ENCODE measurements at regions not wholly inside any gene's neighbourhood (a gene's known extent, or its start where the extent isn't known, plus 50 kb on each side); places are given as distances from the start of the nearest gene placed in this dataset.

DNA sequence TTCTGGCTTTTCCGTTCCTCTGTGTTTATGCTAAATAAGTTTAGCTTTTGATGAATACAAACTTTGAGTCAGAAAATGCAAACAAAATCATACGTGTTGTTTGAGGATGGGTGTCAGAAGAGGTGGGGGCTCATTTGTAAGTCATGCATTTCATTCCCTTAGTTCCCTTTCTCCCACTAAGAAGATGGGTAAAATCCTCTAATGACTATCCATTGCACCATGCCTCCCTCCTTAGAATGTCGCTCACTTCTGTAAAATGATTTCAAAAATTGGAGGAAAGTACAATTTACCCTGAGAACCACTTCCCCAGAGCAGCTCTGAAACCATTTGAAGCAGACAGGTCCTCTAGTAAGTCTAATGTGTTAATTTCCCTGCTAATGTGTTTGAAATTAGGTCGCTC lies 629.6 kb upstream of the VRK2 start:
- TF ChIP-seq, protein P1, sequence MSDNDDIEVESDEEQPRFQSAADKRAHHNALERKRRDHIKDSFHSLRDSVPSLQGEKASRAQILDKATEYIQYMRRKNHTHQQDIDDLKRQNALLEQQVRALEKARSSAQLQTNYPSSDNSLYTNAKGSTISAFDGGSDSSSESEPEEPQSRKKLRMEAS (IDR thresholded peaks at IDR 0.05): no peak
- TF ChIP-seq CHD1 (IDR thresholded peaks at IDR 0.05; ENCODE audit: low read depth, low read length): no peak
- TF ChIP-seq, protein P2, sequence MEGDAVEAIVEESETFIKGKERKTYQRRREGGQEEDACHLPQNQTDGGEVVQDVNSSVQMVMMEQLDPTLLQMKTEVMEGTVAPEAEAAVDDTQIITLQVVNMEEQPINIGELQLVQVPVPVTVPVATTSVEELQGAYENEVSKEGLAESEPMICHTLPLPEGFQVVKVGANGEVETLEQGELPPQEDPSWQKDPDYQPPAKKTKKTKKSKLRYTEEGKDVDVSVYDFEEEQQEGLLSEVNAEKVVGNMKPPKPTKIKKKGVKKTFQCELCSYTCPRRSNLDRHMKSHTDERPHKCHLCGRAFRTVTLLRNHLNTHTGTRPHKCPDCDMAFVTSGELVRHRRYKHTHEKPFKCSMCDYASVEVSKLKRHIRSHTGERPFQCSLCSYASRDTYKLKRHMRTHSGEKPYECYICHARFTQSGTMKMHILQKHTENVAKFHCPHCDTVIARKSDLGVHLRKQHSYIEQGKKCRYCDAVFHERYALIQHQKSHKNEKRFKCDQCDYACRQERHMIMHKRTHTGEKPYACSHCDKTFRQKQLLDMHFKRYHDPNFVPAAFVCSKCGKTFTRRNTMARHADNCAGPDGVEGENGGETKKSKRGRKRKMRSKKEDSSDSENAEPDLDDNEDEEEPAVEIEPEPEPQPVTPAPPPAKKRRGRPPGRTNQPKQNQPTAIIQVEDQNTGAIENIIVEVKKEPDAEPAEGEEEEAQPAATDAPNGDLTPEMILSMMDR (IDR thresholded peaks at IDR 0.05; ENCODE audit: control extremely low read depth in 1 of 3, insufficient read depth in 1 of 3, low read depth in 1 of 3, low read length in 3 of 3): no peak
- DNase-seq (ENCODE audit: low read depth in 1 of 2, low spot score in 2 of 2): no peak
- H4K20me1 ChIP-seq (replicated peaks in 1 of 2; ENCODE audit: control insufficient read depth in 1 of 2, insufficient read depth in 2 of 2, low read length in 2 of 2): no peaks in the 10 kb centered on the region
- no peaks in the 10 kb centered on the region for H3K27me3 ChIP-seq (replicated peaks in 1 of 4; ENCODE audit: control insufficient read depth in 3 of 4, extremely low read depth in 1 of 4, insufficient read depth in 3 of 4, low read length in 3 of 4)
- no peak overlapping the region for H3K4me2 ChIP-seq (ENCODE audit: insufficient read depth in 1 of 2, low read depth in 2 of 2, low read length in 2 of 2)
- no peaks in the 10 kb centered on the region for H3K23me2 ChIP-seq (ENCODE audit: low read depth, low read length)
- H3K36me3 ChIP-seq (ENCODE audit: control insufficient read depth in 2 of 4, insufficient read depth in 4 of 4, low read length in 3 of 4): no peaks in the 10 kb centered on the region
- no peak overlapping the region for H2BK120ac ChIP-seq (replicated peaks; ENCODE audit: low read depth, low read length)
- H4K5ac ChIP-seq (ENCODE audit: insufficient read length, low read depth, low read length): no peak overlapping the region
- H3K9ac ChIP-seq (replicated peaks in 1 of 4; ENCODE audit: extremely low read depth in 1 of 4, low read depth in 3 of 4, low read length in 3 of 4): no peak overlapping the region
- FAIRE-seq: no peak
- H2AFZ ChIP-seq (ENCODE audit: low read length): no peak overlapping the region
- H3K79me2 ChIP-seq (ENCODE audit: control insufficient read depth in 1 of 2, insufficient read depth in 2 of 2, low read length in 2 of 2): no peaks in the 10 kb centered on the region
- no peak overlapping the region for H2BK12ac ChIP-seq (ENCODE audit: low read depth, low read length)
- no peak overlapping the region for H4K8ac ChIP-seq (ENCODE audit: extremely low read depth, insufficient read depth, low read length)
- 87% methylated on average over 4 of the region's 4 CpGs; no CpG with 5 or more reads in 1 of the 2 experiments for WGBS, 2 experiments (ENCODE audit: extremely low coverage in 1 of 2, insufficient coverage in 1 of 2, insufficient read length in 1 of 2, insufficient replicate concordance in 2 of 2, low coverage in 1 of 2, low lambda C conversion rate in 2 of 2, missing lambda C conversion rate in 1 of 2)
- H3K23ac ChIP-seq (ENCODE audit: insufficient read length): no peak overlapping the region
- H3K27ac ChIP-seq (ENCODE audit: low read depth, low read length): no peak overlapping the region
- no peak overlapping the region for H3K14ac ChIP-seq (ENCODE audit: insufficient read length)
- H3K4me3 ChIP-seq (ENCODE audit: extremely low read depth in 1 of 4, insufficient read depth in 2 of 4, low read depth in 3 of 4, low read length in 4 of 4): no peak overlapping the region
- no peak overlapping the region for H2AK5ac ChIP-seq (ENCODE audit: low read depth, low read length)
- no peak overlapping the region for H3K18ac ChIP-seq (ENCODE audit: extremely low read depth, low read length)
- no peak overlapping the region for H3K56ac ChIP-seq (replicated peaks; ENCODE audit: insufficient read length, low read depth, low read length)
- no peaks in the 10 kb centered on the region for H3K79me1 ChIP-seq (ENCODE audit: low read depth, low read length)
- H3K4ac ChIP-seq (replicated peaks; ENCODE audit: insufficient read length, low read depth, low read length): no peak overlapping the region
- CTCF ChIA-PET (ENCODE audit: partially characterized antibody): interaction anchor here (1.2 kb wide), 1 partner anchor 15 kb away, joined by 3 read pairs; no protein-coding TSS in a partner anchor
- POLR2A ChIA-PET (ENCODE audit: partially characterized antibody): no interaction called here
- no peak overlapping the region for H4K91ac ChIP-seq (replicated peaks; ENCODE audit: insufficient read length, low read length)
- H2BK5ac ChIP-seq (ENCODE audit: low read depth, low read length): no peak overlapping the region
- H2BK20ac ChIP-seq (ENCODE audit: low read length): no peak overlapping the region
- peaks cover 0 to 3% (median 0%) of the 10 kb centered on the region in 4 experiments; a peak in 2 of 7 replicates for H3K4me1 ChIP-seq (replicated peaks in 1 of 4; ENCODE audit: control insufficient read depth in 3 of 4, insufficient read depth in 4 of 4, low read length in 3 of 4)
- no peaks in the 10 kb centered on the region for H3K9me3 ChIP-seq (ENCODE audit: insufficient read depth in 2 of 2, low read depth in 1 of 2, low read length in 1 of 2)
- H2BK15ac ChIP-seq (ENCODE audit: low read length): no peak overlapping the region

Data from H1 (cell line).